GM23338 (cell line): ENCODE measurements at regions not wholly inside any gene's neighbourhood (a gene's known extent, or its start where the extent isn't known, plus 50 kb on each side); places are given as distances from the start of the nearest gene placed in this dataset.

ENCODE experiments used
- ATAC-seq: fragments of 200-7000 bp; cut with Tn5 transposase; 3 replicates; pipeline ENCODE4 v1.9.1; 2020
- DNase-seq: peaks from one replicate; pipeline ENCODE4 v3.0.0-alpha.2; 2015; ENCODE audit warnings: low spot score
- H2AFZ ChIP-seq: fragments of 200-600 bp; sonication (generic); 2 replicates; pipeline ENCODE4 v1.8.0; 2016; ENCODE audit warnings: antibody characterized with exemption, mild to moderate bottlenecking, moderate library complexity
- H3F3A ChIP-seq: fragments of 200-600 bp; sonication (generic); replicated peaks from 2 replicates; pipeline ENCODE4 v1.8.0; 2017; ENCODE audit warnings: antibody characterized with exemption, mixed run types, low read depth
- H3K27ac ChIP-seq: fragments of 200-600 bp; sonication (generic); 2 replicates; pipeline ENCODE4 v1.6.1; 2016; ENCODE audit warnings: low read depth
- H3K27me3 ChIP-seq: fragments of 200-600 bp; sonication (generic); 2 replicates; pipeline ENCODE4 v1.8.0; 2016; ENCODE audit warnings: mild to moderate bottlenecking, mixed run types, moderate library complexity; ENCODE audit not compliant: insufficient read depth
- H3K36me3 ChIP-seq: fragments of 200-600 bp; sonication (generic); 2 replicates; pipeline ENCODE4 v1.8.0; 2016; ENCODE audit warnings: mild to moderate bottlenecking; ENCODE audit not compliant: insufficient read depth
- H3K4me1 ChIP-seq: fragments of 200-600 bp; sonication (generic); 2 replicates; pipeline ENCODE4 v1.8.0; 2016; ENCODE audit warnings: mild to moderate bottlenecking, moderate library complexity; ENCODE audit not compliant: insufficient read depth
- H3K4me2 ChIP-seq: fragments of 200-600 bp; sonication (generic); 2 replicates; pipeline ENCODE4 v1.7.1; 2017; ENCODE audit warnings: mixed run types
- H3K4me3 ChIP-seq: fragments of 200-600 bp; sonication (generic); 2 replicates; pipeline ENCODE4 v1.6.1; 2016; ENCODE audit warnings: mixed run types
- H3K79me2 ChIP-seq: fragments of 200-600 bp; sonication (generic); replicated peaks from 2 replicates; pipeline ENCODE4 v1.8.0; 2017; ENCODE audit warnings: mild to moderate bottlenecking; ENCODE audit not compliant: insufficient read depth
- H3K9me2 ChIP-seq: fragments of 200-600 bp; sonication (generic); 2 replicates; pipeline ENCODE4 v1.8.0; 2017; ENCODE audit not compliant: insufficient read depth
- H4K20me1 ChIP-seq: fragments of 200-600 bp; sonication (generic); replicated peaks from 2 replicates; pipeline ENCODE4 v1.8.0; 2017; ENCODE audit warnings: mild to moderate bottlenecking; ENCODE audit not compliant: insufficient read depth
- H3K27ac Mint-ChIP-seq: 2 replicates; pipeline ENCODE4 v1.8.0; 2020; ENCODE audit warnings: inconsistent platforms, mild to moderate bottlenecking, moderate library complexity, mixed read lengths
- H3K27me3 Mint-ChIP-seq: 3 replicates; pipeline ENCODE4 v1.8.0; 2022; ENCODE audit warnings: low read depth, mild to moderate bottlenecking, moderate library complexity, mixed read lengths, inconsistent platforms; ENCODE audit not compliant: insufficient read depth, poor library complexity
- H3K36me3 Mint-ChIP-seq: 3 replicates; pipeline ENCODE4 v1.8.0; 2021; ENCODE audit warnings: low read depth, mild to moderate bottlenecking, inconsistent platforms, moderate library complexity, mixed read lengths
- H3K4me1 Mint-ChIP-seq: 3 replicates; pipeline ENCODE4 v1.8.0; 2020; ENCODE audit warnings: mild to moderate bottlenecking, inconsistent platforms, mixed read lengths
- H3K4me3 Mint-ChIP-seq: 3 replicates; pipeline ENCODE4 v1.8.0; 2021; ENCODE audit warnings: moderate library complexity, mild to moderate bottlenecking, inconsistent platforms, mixed read lengths
- H3K9me3 Mint-ChIP-seq: 3 replicates; pipeline ENCODE4 v1.8.0; 2020; ENCODE audit warnings: moderate library complexity, mild to moderate bottlenecking, inconsistent platforms, mixed read lengths
- CREB1 ChIP-seq: fragments of 250-450 bp; sonication (Bioruptor Pico); IDR thresholded peaks from 2 replicates; pipeline ENCODE4 v1.5.0; 2020; ENCODE audit warnings: low read depth, mild to moderate bottlenecking, moderate library complexity
- CTCF ChIP-seq, 2 experiments: fragments of 200-600 bp in 1 of 2; sonication (generic) in 1 of 2; conservative IDR thresholded peaks; 2 replicates each; pipeline versions ENCODE4 v1.5.1 to v1.6.1; 2016 to 2017; ENCODE audit warnings: antibody characterized with exemption in 2 of 2, low read depth in 2 of 2, mild to moderate bottlenecking in 2 of 2, moderate library complexity in 1 of 2
- EZH2 ChIP-seq: fragments of 200-600 bp; sonication (generic); IDR thresholded peaks from one replicate; pipeline ENCODE4 v1.8.0; 2017; ENCODE audit warnings: antibody characterized with exemption, mild to moderate bottlenecking, low read depth; ENCODE audit not compliant: unreplicated experiment
- EZH2phosphoT487 ChIP-seq: fragments of 200-600 bp; sonication (generic); IDR thresholded peaks from one replicate; pipeline ENCODE4 v1.8.1; 2018; ENCODE audit warnings: antibody characterized with exemption; ENCODE audit not compliant: unreplicated experiment
- JUNB ChIP-seq: IDR thresholded peaks from one replicate; pipeline ENCODE4 v1.6.1; 2016; ENCODE audit warnings: antibody characterized with exemption; ENCODE audit not compliant: unreplicated experiment
- NANOG ChIP-seq: IDR thresholded peaks from 2 replicates; pipeline ENCODE4 v1.6.1; 2016; ENCODE audit warnings: antibody characterized with exemption, borderline replicate concordance
- POLR2AphosphoS5 ChIP-seq: IDR thresholded peaks from 2 replicates; pipeline ENCODE4 v1.6.1; 2016; ENCODE audit warnings: antibody characterized with exemption, low read depth
- REST ChIP-seq: IDR thresholded peaks from one replicate; pipeline ENCODE4 v1.6.1; 2018; ENCODE audit warnings: antibody characterized with exemption; ENCODE audit not compliant: unreplicated experiment
- STAT1 ChIP-seq: IDR thresholded peaks from one replicate; pipeline ENCODE4 v1.6.1; 2016; ENCODE audit warnings: antibody characterized with exemption; ENCODE audit not compliant: unreplicated experiment
- ZNF114 ChIP-seq: fragments of 250-450 bp; sonication (Bioruptor Pico); IDR thresholded peaks from 2 replicates; pipeline ENCODE4 v1.5.0; 2020; ENCODE audit warnings: mild to moderate bottlenecking, moderate library complexity
- ZNF331 ChIP-seq: fragments of 250-450 bp; sonication (Bioruptor Pico); IDR thresholded peaks from 2 replicates; pipeline ENCODE4 v1.5.0; 2020; ENCODE audit warnings: low read depth, mild to moderate bottlenecking, moderate library complexity
- TF ChIP-seq, protein P1 (sequence below): IDR thresholded peaks from 2 replicates; pipeline ENCODE4 v1.6.1; 2016; ENCODE audit warnings: antibody characterized with exemption

GRCh38 chr5:124056991-124057723 is 545.2 kb downstream of the CSNK1G3 start (continued):
- no peak for TF ChIP-seq REST
- no peak for TF ChIP-seq CTCF (conservative IDR thresholded peaks at IDR 0.05; ENCODE audit: low read depth in 2 of 2)
- TF ChIP-seq NANOG: no peak
- no peak for TF ChIP-seq EZH2
- TF ChIP-seq EZH2phosphoT487: no peak
- no peak for TF ChIP-seq ZNF331
- no peak for TF ChIP-seq ZNF114 (CRISPR knock-in tag)

GRCh38 chr5:124056326-124056990 is 544.5 kb downstream of the CSNK1G3 start:
- ATAC-seq: no peak
- TF ChIP-seq STAT1: no peak
- no peak for TF ChIP-seq POLR2AphosphoS5
- TF ChIP-seq CREB1: no peak
- TF ChIP-seq NANOG: no peak
- no peak for TF ChIP-seq JUNB
- no peak for TF ChIP-seq EZH2phosphoT487
- no peak for TF ChIP-seq EZH2
- no peak for TF ChIP-seq REST
- TF ChIP-seq, protein P1, sequence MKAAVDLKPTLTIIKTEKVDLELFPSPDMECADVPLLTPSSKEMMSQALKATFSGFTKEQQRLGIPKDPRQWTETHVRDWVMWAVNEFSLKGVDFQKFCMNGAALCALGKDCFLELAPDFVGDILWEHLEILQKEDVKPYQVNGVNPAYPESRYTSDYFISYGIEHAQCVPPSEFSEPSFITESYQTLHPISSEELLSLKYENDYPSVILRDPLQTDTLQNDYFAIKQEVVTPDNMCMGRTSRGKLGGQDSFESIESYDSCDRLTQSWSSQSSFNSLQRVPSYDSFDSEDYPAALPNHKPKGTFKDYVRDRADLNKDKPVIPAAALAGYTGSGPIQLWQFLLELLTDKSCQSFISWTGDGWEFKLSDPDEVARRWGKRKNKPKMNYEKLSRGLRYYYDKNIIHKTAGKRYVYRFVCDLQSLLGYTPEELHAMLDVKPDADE: no peak

More at GRCh38 chr5:124056326-124056990, 544.5 kb downstream of the CSNK1G3 start:
- no peaks in the 10 kb centered on the region for H3K4me1 Mint-ChIP-seq
- no peak overlapping the region for H3K4me3 Mint-ChIP-seq
- Histone ChIP-seq H3K79me2 (no peaks in the 10 kb centered on the region), H3K4me2 (no peak overlapping the region), H3K9me2 (no peaks in the 10 kb centered on the region), H3K27ac (no peak overlapping the region), H4K20me1 (no peaks in the 10 kb centered on the region), H3K27me3 (no peaks in the 10 kb centered on the region), H3K36me3 (no peaks in the 10 kb centered on the region), H3F3A (no peaks in the 10 kb centered on the region), H2AFZ (no peak overlapping the region), H3K4me3 (no peak overlapping the region), H3K4me1 (no peaks in the 10 kb centered on the region)
- H3K9me3 Mint-ChIP-seq: no peaks in the 10 kb centered on the region
- H3K27ac Mint-ChIP-seq: no peak overlapping the region
- DNase-seq: no peak
- H3K36me3 Mint-ChIP-seq: no peaks in the 10 kb centered on the region
- H3K27me3 Mint-ChIP-seq: no peaks in the 10 kb centered on the region
